DND-41 (cell line): ENCODE measurements at regions not wholly inside any gene's neighbourhood (a gene's known extent, or its start where the extent isn't known, plus 50 kb on each side); places are given as distances from the start of the nearest gene placed in this dataset.

Source experiments
- EZH2 ChIP-seq: IDR thresholded peaks from 3 replicates; pipeline ENCODE4 v1.6.1; 2012; ENCODE audit warnings: borderline replicate concordance, low read depth, mild to moderate bottlenecking, moderate library complexity, low read length, inconsistent platforms; ENCODE audit not compliant: severe bottlenecking
- TF ChIP-seq, protein P1 (sequence below): IDR thresholded peaks from 2 replicates; pipeline ENCODE4 v1.5.1; 2012; ENCODE audit warnings: borderline replicate concordance, low read length, moderate library complexity, mild to moderate bottlenecking; ENCODE audit not compliant: poor library complexity, severe bottlenecking; ENCODE audit errors: extremely low read depth

DNA sequence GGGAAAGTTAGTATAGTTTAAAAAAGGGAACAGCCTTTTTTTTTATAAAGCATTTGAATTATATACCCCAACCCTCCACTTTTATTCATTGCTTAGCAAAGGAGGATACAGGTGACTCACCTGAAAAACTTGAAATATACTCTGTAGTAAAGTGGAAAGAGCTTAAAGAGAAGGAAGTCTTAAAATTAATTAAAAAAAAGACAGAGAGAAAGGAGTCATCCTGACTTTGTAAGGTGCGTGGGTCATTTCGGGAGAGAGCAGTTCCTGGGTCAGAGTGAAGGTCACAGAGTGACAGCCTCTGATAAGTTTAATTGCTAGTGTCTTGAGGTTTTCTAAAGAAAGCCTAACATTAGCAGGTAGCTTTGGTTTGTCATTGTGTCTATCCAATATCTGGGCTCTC is 310.3 kb downstream of the KLF5 start:
- TF ChIP-seq, protein P1, sequence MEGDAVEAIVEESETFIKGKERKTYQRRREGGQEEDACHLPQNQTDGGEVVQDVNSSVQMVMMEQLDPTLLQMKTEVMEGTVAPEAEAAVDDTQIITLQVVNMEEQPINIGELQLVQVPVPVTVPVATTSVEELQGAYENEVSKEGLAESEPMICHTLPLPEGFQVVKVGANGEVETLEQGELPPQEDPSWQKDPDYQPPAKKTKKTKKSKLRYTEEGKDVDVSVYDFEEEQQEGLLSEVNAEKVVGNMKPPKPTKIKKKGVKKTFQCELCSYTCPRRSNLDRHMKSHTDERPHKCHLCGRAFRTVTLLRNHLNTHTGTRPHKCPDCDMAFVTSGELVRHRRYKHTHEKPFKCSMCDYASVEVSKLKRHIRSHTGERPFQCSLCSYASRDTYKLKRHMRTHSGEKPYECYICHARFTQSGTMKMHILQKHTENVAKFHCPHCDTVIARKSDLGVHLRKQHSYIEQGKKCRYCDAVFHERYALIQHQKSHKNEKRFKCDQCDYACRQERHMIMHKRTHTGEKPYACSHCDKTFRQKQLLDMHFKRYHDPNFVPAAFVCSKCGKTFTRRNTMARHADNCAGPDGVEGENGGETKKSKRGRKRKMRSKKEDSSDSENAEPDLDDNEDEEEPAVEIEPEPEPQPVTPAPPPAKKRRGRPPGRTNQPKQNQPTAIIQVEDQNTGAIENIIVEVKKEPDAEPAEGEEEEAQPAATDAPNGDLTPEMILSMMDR = no peak
- no peak for TF ChIP-seq EZH2
